Kidney epithelial cell (primary cell): ENCODE measurements at regions not wholly inside any gene's neighbourhood (a gene's known extent, or its start where the extent isn't known, plus 50 kb on each side); places are given as distances from the start of the nearest gene placed in this dataset.

Experiments
- DNase-seq: peaks from one replicate; pipeline ENCODE4 v3.0.0-alpha.2; 2010; ENCODE audit warnings: low read depth
- H3K27me3 ChIP-seq: 2 replicates; pipeline ENCODE4 v1.6.0; 2011; ENCODE audit warnings: low read length; ENCODE audit not compliant: control insufficient read depth, insufficient read depth
- H3K36me3 ChIP-seq: 2 replicates; pipeline ENCODE4 v1.5.1; 2011; ENCODE audit warnings: low read length; ENCODE audit not compliant: control insufficient read depth, insufficient read depth
- H3K4me3 ChIP-seq: 2 replicates; pipeline ENCODE4 v1.5.1; 2011; ENCODE audit warnings: low read depth, mild to moderate bottlenecking, control low read depth, low read length
- CTCF ChIP-seq: IDR thresholded peaks from 2 replicates; pipeline ENCODE4 v1.5.1; 2011; ENCODE audit warnings: mild to moderate bottlenecking, moderate library complexity, low read length, control low read depth, inconsistent platforms; ENCODE audit not compliant: insufficient read depth, poor library complexity, severe bottlenecking

- Histone ChIP-seq H3K27me3 (no peaks in the 10 kb centered on the region), H3K36me3 (no peaks in the 10 kb centered on the region), H3K4me3 (no peak overlapping the region)
- DNase-seq = no peak
- no peak for TF ChIP-seq CTCF
These were observed 280.9 kb upstream of the NT5C1B start for GRCh38 chr2:18870307-18870706.

- no peak for TF ChIP-seq CTCF
- Histone ChIP-seq H3K36me3 (no peaks in the 10 kb centered on the region), H3K4me3 (no peak overlapping the region), H3K27me3 (no peaks in the 10 kb centered on the region)
- DNase-seq = no peak
These were observed 272.6 kb upstream of the NT5C1B start for GRCh38 chr2:18861951-18862350.

GRCh38 chr2:18860179-18860578, 270.8 kb upstream of the NT5C1B start:
- H3K27me3 ChIP-seq = no peaks in the 10 kb centered on the region
- TF ChIP-seq CTCF = no peak
- no peak for DNase-seq
- no peaks in the 10 kb centered on the region for H3K36me3 ChIP-seq
- H3K4me3 ChIP-seq = no peak overlapping the region

- TF ChIP-seq CTCF = no peak
- Histone ChIP-seq H3K36me3 (no peaks in the 10 kb centered on the region), H3K4me3 (no peak overlapping the region), H3K27me3 (no peaks in the 10 kb centered on the region)
- no peak for DNase-seq
These were observed 267.4 kb upstream of the NT5C1B start for GRCh38 chr2:18856765-18857164.

- TF ChIP-seq CTCF = peak; percentile 51
- no peak overlapping the region for H3K4me3 ChIP-seq
These were observed 265.7 kb upstream of the NT5C1B start for GRCh38 chr2:18855027-18855426.

GRCh38 chr2:18849841-18850578, 260.6 kb upstream of the NT5C1B start:
- no peak for DNase-seq
- no peak for TF ChIP-seq CTCF
- H3K36me3 ChIP-seq = no peaks in the 10 kb centered on the region
- H3K27me3 ChIP-seq = no peaks in the 10 kb centered on the region
- H3K4me3 ChIP-seq = no peak overlapping the region

More at GRCh38 chr2:18855027-18855426, 265.7 kb upstream of the NT5C1B start:
- no peaks in the 10 kb centered on the region for H3K27me3 ChIP-seq
- DNase-seq = no peak
- H3K36me3 ChIP-seq = no peaks in the 10 kb centered on the region
